RWPE2 (cell line): ENCODE measurements at regions not wholly inside any gene's neighbourhood (a gene's known extent, or its start where the extent isn't known, plus 50 kb on each side); places are given as distances from the start of the nearest gene placed in this dataset.

ENCODE experiments used
- ATAC-seq: fragments of 200-7000 bp; cut with Tn5 transposase; 3 replicates; pipeline ENCODE4 v1.9.1; 2021; ENCODE audit warnings: low read depth
- DNase-seq: peaks from one replicate; pipeline ENCODE4 v3.0.0-alpha.2; 2020; ENCODE audit warnings: low spot score
- H3K27ac ChIP-seq: fragments of 450-650 bp; 2 replicates; pipeline ENCODE4 v1.5.1; 2017; ENCODE audit warnings: mild to moderate bottlenecking; ENCODE audit not compliant: poor library complexity, severe bottlenecking
- H3K27me3 ChIP-seq: fragments of 250-450 bp; sonication (Bioruptor Pico); 2 replicates; pipeline ENCODE4 v1.5.1; 2021; ENCODE audit warnings: mild to moderate bottlenecking, moderate library complexity; ENCODE audit not compliant: insufficient read depth, poor library complexity, severe bottlenecking
- H3K36me3 ChIP-seq: fragments of 250-450 bp; sonication (Bioruptor Pico); 2 replicates; pipeline ENCODE4 v1.5.1; 2020; ENCODE audit warnings: low read depth, mild to moderate bottlenecking, moderate library complexity
- H3K4me1 ChIP-seq: fragments of 250-450 bp; sonication (Bioruptor Pico); 2 replicates; pipeline ENCODE4 v1.5.1; 2021; ENCODE audit warnings: mild to moderate bottlenecking, moderate library complexity; ENCODE audit not compliant: insufficient read depth, poor library complexity, severe bottlenecking
- H3K4me3 ChIP-seq: fragments of 250-450 bp; sonication (Bioruptor Pico); 2 replicates; pipeline ENCODE4 v1.5.1; 2021; ENCODE audit warnings: mild to moderate bottlenecking, moderate library complexity; ENCODE audit not compliant: severe bottlenecking
- H3K9me3 ChIP-seq: fragments of 250-450 bp; sonication (Bioruptor Pico); 2 replicates; pipeline ENCODE4 v1.5.1; 2021; ENCODE audit warnings: mild to moderate bottlenecking, moderate library complexity; ENCODE audit not compliant: severe bottlenecking
- TF ChIP-seq, protein P1 (sequence below): fragments of 450-650 bp; IDR thresholded peaks from one replicate; pipeline ENCODE4 v1.5.1; 2017; ENCODE audit warnings: mild to moderate bottlenecking, moderate library complexity; ENCODE audit not compliant: poor library complexity, severe bottlenecking

DNA sequence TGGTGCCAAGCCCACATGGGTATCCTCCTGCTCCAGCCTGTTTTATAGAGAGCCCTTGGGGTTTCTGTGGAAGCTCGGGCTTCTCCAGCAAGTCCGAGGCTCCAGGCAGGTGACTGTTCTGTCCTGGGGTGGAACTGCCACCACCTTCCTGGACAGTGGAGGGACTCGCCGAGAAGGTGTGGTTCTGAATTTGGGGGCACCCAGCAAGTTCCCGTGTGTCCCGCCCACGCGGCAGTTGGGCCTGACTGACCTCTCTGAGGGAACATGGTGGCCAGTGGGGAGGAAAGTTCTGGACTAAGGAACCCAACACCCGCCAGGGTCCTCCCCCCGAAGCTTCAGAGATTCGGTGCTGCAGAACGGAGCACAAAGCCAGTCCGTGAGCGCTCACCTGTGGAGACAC lies 158.1 kb upstream of the C1orf174 start:
- Histone ChIP-seq H3K9me3 (peaks cover 3% of the 10 kb centered on the region), H3K27ac (no peak overlapping the region), H3K4me3 (no peak overlapping the region), H3K27me3 (no peaks in the 10 kb centered on the region), H3K36me3 (no peaks in the 10 kb centered on the region), H3K4me1 (no peaks in the 10 kb centered on the region)
- TF ChIP-seq, protein P1, sequence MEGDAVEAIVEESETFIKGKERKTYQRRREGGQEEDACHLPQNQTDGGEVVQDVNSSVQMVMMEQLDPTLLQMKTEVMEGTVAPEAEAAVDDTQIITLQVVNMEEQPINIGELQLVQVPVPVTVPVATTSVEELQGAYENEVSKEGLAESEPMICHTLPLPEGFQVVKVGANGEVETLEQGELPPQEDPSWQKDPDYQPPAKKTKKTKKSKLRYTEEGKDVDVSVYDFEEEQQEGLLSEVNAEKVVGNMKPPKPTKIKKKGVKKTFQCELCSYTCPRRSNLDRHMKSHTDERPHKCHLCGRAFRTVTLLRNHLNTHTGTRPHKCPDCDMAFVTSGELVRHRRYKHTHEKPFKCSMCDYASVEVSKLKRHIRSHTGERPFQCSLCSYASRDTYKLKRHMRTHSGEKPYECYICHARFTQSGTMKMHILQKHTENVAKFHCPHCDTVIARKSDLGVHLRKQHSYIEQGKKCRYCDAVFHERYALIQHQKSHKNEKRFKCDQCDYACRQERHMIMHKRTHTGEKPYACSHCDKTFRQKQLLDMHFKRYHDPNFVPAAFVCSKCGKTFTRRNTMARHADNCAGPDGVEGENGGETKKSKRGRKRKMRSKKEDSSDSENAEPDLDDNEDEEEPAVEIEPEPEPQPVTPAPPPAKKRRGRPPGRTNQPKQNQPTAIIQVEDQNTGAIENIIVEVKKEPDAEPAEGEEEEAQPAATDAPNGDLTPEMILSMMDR = no peak
- no peak for DNase-seq
- no peak for ATAC-seq

DNA sequence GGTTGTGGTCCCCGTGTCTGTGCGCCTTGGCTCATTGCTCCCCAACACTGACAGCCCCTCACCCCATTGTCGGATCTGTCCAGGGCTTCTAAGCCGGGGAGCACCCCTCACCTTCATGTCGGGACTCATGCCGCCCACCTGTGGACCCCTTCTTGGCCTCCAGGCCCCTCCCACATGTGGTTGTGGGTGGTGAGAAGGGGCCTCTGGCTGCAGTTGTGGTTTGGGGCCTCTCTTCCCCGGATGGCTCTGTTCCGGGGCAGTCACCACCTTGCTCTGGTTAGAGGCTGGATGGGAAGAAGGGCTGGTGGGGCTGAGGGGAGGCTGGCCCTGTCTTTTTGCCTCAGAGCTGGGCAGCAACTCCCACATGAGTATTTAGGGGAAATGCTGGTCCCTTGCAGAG lies 158.6 kb upstream of the C1orf174 start:
- H3K9me3 ChIP-seq = peaks cover 3% of the 10 kb centered on the region
- TF ChIP-seq, protein P1 = no peak
- H3K36me3 ChIP-seq = no peaks in the 10 kb centered on the region
- no peaks in the 10 kb centered on the region for H3K27me3 ChIP-seq
- ATAC-seq = no peak
- no peak for DNase-seq
- H3K27ac ChIP-seq = no peak overlapping the region
- H3K4me1 ChIP-seq = no peaks in the 10 kb centered on the region
- no peak overlapping the region for H3K4me3 ChIP-seq

DNA sequence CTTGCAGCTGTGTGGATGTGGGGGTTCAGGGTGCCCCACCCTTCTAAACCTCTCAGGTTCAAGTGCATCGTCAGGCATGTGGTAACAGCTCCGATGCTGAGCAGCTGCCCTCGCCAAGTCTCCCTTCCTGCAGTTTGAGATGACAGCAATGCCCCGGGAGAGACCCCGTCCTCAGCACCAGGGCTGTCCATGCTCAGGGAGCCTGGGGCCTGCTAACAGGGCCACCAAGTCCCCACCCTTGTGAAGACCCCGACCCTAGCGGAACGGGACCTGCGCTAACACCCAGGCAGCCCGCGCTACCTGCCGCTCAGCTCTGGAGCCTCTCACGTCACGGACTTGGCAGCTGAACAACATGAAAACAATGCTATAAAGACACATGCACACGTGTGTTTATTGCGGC lies 159.2 kb upstream of the C1orf174 start:
- TF ChIP-seq, protein P1 = no peak
- Histone ChIP-seq H3K27me3 (no peaks in the 10 kb centered on the region), H3K4me1 (no peaks in the 10 kb centered on the region), H3K4me3 (no peak overlapping the region), H3K27ac (no peak overlapping the region), H3K9me3 (peaks cover 3% of the 10 kb centered on the region), H3K36me3 (no peaks in the 10 kb centered on the region)
- no peak for DNase-seq
- no peak for ATAC-seq

DNA sequence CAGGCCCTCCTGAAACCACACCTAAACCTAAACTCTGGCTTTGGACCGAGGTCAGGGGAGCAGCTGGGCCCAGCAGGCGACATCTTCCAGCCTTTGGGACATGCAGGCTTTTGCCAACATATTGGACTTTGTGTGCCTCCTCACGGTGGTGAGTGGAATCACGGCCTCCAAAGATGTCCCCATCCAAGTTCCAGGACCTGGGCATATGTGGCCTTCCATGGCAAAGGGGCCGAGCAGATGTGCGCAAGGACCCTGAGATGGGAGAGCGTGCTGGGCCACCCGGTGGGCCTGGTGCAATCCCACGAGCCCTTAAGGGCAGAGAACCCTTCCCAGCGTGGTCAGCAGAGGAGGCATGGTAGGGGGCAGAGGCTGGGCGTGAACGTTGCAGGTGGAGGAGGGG lies 160.8 kb upstream of the C1orf174 start:
- ATAC-seq = no peak
- no peaks in the 10 kb centered on the region for H3K4me1 ChIP-seq

DNA sequence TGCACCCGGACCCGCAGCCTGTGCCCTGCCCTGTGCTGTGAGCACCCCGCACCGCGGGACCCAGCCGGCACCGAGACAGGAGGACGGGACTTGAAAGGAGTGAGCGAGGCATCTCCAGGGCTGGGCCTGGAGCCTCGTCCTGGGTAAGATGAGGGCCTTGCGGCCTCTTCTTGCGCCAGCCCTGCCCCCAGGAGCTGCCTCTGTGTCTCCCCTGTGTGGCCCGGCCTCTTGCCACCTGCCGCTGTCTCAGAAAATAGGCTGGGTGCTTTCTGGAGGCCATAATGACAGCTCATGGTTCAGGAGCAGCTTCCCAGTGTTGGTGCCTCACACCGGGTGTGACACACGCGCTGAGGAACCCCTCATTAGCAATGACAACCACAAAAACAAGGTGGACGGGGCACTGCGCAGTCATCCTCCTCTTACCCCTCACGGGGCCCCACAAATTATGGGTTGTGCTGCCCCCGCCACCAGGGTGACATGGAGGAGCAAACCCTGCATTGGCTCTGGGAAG lies 161.5 kb upstream of the C1orf174 start:
- no peak overlapping the region for H3K27ac ChIP-seq
- H3K36me3 ChIP-seq = no peaks in the 10 kb centered on the region
- ATAC-seq (no peak), DNase-seq (no peak)
- no peak overlapping the region for H3K4me3 ChIP-seq
- no peaks in the 10 kb centered on the region for H3K27me3 ChIP-seq
- peaks cover 3% of the 10 kb centered on the region for H3K9me3 ChIP-seq
- H3K4me1 ChIP-seq = no peaks in the 10 kb centered on the region
- TF ChIP-seq, protein P1 = no peak

More for the DNA sequence above, 160.8 kb upstream of the C1orf174 start:
- TF ChIP-seq, protein P1 = no peak
- H3K9me3 ChIP-seq = peaks cover 3% of the 10 kb centered on the region
- no peaks in the 10 kb centered on the region for H3K36me3 ChIP-seq
- H3K4me3 ChIP-seq = no peak overlapping the region
- no peak for DNase-seq
- H3K27me3 ChIP-seq = no peaks in the 10 kb centered on the region
- no peak overlapping the region for H3K27ac ChIP-seq
